HG03135 (cell line): ENCODE measurements at regions not wholly inside any gene's neighbourhood (a gene's known extent, or its start where the extent isn't known, plus 50 kb on each side); places are given as distances from the start of the nearest gene placed in this dataset.

Experiments used
- ATAC-seq: cut with Tn5 transposase; IDR thresholded peaks from one replicate; pipeline ENCODE4 v1.9.1; 2021; ENCODE audit warnings: mild to moderate bottlenecking, moderate library complexity; ENCODE audit not compliant: unreplicated experiment

DNA sequence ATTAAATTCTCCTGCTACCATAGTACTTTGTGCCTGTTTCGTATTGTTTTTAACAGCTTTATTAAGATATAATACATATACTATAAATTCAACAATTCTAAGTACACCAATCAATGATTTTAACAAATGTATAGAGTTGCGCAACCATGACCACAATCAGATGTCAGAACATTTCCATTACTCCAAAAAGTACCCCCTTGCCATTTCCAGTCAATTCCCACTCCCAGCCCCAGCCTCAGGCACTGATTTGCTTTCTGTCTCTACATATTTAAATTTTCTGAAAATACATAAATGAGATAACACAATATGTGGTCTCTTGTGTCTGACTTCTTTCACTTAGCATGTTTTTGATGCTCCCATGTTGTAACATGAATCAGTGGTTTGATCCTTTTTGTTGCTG, 193.9 kb downstream of the FIGN start:
- no peak for ATAC-seq

DNA sequence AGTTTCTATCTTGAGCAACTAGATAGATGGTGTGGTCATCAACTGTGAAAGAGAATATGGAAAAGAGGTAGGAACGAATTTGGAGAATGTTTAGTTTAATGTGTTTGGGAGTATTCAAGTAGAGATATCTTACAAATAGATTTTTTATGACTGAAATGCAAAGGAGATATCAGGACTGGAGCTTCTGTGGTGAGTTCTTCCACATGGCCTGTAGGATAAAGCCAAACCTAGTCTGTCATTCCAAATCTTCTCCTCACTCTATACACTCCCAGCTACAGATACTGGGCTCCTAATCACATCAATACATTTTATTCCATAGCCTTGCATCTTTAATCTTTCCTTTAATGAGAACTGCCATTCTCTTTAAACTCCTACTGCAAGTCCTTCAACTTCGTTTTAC, 194.3 kb downstream of the FIGN start:
- no peak for ATAC-seq

DNA sequence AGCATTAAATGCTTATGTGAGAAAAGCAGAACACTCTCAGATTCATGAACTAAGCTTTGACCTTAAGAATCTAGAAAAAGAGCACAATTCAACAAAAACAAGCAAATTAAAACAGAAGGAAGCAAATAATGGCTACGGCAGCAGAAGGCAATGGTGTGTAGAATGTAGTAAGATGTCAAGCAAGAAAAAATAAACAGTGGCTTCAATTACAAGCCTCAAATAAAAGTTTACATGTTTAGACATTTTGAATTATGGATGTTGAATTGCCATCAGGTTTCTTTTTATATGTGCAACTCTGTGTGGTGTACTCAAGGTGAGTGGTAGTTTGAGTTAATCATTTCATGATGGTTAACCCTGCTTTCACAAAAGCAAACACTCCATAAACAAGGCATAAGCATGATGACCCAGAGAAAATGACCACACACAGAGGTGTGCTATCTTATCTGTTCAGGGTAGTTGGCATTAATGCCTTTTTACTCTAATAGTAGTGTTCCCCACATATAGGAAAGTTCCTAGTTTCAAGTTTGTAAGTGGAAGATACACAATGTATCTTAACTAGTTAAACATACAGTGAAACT, 207.1 kb downstream of the FIGN start:
- peak; percentile 74 for ATAC-seq

DNA sequence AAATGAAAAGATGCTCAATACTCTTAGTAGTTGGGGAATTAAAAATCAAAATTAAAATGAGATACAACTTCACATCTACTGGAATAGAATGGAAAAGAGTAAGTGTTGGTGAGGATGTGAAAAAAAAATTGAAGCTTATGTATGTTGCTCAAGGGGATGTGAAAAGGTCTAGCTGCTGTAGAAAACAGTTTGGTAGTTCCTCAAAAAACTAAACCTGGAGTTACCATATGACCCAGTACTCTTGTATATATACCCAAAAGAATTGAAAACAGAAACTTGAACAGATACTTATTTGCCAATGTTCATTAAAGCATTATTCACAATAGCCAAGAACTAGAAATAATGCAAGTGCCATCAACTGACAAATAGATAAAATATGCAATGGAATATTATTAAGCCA, 208.4 kb downstream of the FIGN start:
- ATAC-seq = no peak

DNA sequence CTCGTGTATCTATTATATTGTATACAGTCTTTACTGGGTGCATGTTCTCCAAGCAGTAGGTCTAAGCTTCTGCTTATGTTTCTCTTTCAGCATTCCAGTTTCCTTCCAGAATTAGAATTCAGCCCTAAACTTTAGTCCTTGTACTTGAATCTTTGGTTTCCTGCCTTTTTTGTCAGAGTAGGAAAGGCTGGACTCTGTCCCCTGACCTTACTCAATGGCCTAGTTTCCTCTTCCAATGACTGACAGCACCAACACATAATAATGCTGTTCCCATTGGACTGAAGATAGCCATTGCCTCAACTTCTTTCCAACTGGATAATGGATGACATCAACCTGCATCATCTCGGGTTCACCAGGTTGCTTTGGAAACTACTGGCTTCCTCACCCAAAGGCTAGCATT, 217.0 kb downstream of the FIGN start:
- no peak for ATAC-seq

DNA sequence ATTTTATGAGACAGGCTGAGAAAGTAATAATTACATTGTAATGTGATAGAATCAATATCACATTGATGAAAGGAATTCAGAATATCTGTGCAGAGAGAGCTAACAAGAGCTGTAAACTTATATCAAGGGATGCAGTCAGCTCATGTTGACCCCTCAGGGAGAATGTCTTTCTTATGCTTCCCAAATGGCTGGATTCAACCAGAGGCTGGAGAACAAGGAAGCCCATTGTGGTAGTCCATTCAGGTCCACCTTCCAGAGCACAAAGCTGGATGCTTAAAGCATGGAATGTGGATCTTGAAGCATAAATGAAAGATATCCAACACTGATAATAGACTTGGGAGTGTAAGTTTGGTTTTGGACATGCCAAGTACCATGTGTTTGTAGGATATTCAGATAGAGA, 220.0 kb downstream of the FIGN start:
- ATAC-seq = no peak

DNA sequence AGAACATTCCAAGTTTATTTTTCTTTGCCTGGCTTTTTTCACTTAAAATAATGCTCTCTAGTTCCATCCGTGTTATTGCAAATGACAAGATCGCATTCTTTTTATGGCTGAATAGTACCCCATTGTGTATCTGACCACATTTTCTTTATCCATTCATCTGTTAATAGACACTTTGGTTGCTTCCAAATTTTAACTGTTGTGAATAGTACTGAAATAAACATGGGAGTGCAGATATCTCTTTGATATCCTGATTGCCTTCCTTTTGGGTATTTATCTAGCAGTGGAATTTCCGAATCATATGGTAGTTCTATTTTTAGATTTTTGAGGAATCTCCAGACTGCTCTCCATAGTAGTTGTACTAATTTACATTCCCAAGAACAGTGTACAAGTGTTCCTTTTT, 230.5 kb downstream of the FIGN start:
- no peak for ATAC-seq

DNA sequence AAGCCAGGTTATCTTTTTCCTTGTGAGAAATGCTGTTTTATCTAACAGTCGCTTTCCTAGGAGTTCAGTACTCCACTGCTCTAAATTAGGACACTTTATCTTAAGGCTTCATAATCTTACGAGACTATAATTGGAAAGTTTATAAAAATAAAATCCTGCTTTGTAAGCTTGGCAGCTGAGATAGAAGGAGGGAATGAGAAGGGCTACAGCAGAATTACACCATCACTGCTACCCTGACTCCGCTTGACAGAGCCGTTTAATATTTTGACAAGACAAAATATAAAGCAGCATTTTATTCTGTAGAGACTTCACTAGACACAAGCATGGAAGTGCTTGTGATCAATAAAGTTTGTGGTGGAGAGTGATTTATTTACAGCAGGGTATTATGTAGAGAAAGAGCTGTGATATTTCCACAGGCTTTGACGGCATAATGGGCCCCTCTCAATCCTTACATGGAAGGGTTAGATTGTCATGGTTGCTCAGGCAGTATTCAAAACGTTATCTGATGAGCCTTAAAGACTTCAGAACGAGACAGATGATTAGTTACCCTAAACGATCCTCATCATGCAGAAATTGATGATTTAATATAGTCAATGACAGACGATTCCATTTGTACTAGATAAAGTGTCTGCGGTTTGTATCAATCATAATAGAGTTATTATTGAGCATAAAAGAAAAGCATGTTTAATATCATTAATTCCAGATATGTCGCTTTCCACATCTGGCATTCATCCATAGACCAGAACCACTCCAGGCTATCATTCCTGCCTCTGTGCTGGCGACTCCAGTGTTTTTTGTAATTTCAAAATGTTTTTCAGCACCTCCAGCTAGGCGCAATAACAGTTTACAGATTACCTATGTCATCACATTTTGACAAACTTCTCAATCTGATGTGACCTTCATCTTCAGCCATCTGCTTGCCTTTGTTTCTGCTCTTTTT, 242.2 kb downstream of the FIGN start:
- ATAC-seq = no peak

DNA sequence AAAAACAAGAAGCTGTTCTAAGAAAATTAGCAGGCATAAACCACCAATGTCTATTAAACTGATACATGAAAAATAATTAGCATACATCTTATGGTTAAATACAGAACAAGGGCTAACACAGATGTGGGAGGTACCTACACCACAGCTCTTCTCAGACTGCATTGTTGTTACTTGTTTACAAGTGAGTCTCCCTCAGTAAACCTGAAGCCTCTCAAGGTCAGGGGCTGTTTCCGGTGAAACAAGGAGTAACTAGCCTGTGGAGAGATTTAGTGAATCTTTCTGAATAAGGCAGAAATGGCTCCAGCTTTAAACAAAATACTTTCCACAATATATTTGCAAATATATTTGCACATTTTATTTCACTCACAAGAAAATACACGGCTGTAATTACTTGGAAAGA, 244.0 kb downstream of the FIGN start:
- ATAC-seq = no peak

DNA sequence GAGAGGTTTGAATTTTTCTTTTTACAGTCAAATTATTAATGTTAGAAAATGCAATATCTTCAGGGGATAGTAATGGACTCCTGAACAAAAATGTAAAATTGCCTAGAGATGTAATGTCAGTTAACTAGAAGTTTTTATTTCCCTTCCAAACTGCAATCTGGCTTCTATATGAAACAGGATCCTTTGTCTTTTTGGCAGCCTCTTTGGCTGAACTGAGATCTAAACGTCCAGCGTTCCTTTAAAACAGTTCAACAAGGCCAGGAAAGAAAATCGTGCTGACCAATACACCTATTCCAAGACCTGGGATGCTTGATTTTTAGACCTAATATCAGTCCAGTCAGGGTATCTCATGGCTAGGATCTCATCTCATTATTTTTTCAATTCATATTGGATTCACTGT, 245.5 kb downstream of the FIGN start:
- ATAC-seq = no peak

DNA sequence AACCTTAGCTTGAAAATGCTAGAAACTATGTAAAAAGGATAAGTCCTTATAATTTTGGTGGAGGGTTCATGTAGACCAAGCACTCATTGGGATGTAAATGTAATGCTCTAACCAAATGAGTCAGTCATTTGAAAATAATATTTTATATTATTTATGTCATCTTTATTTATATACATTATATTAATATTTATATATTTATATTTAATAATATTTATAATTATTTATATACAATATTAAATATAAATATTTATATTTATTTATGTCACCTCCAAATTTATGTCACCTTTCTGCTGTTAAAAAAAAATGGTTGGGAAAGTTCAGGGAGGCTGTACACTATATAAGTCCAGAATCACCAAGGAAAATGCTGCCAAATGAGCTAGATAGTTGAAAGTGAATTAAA, 254.3 kb downstream of the FIGN start:
- no peak for ATAC-seq

DNA sequence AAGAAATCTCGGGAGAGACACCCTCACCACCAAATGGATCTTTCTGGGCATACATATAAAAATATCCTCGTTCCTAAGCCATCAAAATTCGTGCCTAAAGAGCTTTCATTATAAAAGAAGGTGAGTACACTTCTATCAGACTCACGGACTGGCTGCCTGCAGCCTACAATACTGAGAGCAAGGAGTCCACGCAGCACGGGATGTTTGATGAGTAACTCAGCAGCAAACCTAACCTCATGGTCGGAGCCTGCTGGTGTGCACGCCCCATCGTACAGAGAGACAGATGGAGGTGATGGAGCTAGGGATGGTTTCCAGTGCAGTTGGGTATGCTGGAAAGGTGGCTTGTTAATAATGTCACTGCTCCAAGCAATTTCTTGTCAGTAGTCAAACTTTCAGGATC, 256.2 kb downstream of the FIGN start:
- ATAC-seq = no peak

DNA sequence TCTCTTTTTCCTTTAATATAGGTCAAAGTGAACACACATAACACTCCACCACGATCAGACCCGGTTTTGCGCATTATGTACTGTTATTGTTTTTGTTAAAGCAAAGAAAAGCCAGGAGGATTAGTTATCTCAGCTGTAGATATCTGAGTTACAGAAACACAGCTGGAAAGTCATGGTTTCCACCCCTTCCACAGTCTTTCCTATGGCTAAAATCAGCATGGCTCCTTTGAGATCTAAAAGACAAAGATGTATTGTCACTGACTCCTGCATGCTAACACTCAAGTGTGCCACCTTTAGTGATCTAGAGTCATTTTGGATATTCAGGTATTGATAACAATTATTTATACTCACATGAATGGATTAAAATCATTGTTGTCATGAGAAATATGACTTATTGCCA, 260.0 kb downstream of the FIGN start:
- no peak for ATAC-seq

DNA sequence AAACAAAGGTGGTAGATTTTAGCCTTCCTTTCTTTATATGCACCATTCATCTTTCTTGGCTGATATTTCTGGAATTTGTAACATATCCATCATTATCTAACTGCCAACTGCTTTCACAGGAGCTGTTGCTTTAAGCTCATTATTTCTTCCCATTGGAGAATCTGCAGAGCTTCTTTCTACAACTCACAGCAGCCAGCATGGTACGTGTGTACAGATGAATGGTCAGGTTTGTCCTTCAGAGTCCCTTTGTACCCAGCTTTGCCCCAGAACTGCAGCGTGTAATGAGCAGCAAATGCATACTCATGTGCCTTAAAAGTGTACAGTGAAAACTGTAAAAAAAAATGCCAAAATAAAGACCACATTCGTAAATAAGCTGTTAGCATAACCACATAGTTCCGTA, 260.9 kb downstream of the FIGN start:
- no peak for ATAC-seq

DNA sequence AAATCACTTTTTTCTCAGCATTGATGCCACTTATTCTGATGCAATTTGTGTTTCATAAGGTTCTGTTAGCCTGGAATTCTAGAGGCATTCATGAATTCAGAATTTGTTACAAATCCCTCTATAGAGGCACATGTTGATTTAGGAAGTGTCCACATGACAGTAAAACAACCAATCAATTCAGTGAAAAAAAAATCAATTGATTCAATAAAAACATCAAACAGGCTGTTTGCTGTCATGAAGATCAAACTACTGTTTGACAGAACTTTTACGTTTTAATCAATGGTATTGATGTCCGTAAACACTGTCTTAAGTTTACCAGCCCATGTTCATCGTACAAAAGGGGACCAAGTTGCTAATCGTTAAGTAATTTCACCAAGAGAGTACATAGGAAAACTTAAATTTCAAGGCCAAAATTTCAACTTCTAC, 261.5 kb downstream of the FIGN start:
- ATAC-seq = no peak

DNA sequence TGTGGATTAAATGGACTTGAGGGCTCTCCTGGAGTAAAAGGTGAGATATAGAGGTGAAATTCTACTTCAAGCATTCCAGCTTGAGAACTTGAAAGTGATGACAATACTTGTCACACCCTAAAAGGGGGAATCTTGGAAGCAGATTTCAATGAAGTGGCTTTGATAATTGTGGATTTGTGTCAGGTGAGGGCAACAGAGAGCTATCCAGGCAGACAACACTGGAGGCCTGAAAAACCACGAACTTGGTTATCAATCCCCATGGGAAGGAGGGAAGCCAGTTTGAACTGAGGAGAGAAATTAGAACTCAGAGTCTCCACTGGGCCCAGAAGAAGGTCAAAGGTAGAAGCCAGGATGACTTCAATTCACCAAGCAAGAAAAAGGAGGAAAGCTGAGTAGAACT, 263.9 kb downstream of the FIGN start:
- ATAC-seq = no peak

DNA sequence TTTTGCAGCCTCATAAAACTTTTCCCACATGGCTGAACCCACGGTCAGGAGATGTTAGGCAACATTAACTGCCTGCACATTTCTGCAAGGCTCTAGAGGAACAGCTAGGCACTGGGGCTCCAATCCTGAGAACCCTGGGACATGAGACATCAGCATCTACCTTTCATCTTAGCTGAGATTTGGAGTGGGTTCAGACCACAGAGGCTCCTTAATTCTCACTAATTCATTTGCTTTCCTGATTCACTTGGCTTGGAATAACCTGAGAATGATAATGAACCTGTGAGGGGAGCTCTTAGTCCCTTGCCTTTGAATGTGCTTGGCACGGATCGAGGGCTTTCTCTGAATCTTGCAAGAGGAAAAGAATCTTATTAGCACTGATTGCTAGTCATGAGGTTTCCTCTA, 266.2 kb downstream of the FIGN start:
- ATAC-seq = no peak

DNA sequence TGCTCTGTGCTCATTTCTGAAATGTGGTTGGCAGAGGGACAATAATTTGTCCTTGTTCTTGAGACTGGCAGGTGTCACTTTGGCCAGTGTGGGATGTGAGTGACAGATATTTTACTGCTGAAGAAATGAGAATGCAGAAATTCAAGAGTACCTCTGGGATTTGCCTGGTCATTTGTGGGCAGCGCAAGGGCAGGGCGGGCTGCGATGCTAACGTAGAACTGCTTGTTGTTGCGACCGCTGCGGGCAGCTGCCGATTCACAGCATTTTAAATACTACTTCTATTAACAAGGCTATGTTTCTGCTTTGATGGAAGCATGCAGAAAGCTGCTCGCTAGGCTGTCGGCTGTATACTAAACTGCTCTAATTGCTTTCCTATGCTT, 268.6 kb downstream of the FIGN start:
- ATAC-seq = no peak

DNA sequence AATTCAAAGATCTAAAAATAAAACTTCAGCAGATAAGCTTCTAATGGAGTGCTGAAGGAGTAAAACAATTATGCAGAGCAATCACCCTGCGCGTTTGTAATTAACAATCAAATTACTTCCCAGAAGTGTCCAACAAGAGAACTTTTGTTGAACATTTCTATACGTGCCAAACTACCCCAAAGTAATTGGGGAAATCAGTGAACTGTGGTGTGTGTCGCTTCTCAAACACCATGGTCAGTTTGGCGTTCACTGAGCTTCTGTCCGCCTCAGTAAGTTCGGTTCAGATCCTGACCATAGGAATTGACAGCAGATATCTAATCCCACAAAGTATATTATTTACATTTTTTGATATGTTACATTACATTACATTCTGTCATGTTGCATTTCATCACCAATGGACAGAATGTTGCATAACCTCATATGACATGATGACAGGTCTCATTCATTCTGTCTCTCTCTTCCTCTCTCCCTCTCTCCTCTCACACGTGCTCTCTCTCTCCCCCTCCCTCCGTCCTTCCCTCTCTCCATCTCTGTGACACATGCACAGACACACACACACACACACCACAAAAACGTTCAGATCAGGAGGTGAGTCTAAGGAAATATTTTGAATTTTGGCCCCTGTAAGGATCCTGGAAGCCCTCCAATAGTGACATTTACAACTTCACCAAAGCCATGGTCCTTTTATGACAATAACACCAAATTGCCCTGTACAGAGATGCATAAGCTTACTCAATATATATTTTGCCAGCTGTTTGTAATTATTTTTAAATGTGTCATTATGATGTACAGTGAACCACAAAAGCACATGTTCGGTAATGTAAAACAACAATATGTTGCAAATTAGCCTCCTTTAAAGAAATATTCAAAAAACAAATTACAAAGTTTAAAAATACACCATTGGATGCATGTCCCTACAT, 269.2 kb downstream of the FIGN start:
- ATAC-seq = no peak

DNA sequence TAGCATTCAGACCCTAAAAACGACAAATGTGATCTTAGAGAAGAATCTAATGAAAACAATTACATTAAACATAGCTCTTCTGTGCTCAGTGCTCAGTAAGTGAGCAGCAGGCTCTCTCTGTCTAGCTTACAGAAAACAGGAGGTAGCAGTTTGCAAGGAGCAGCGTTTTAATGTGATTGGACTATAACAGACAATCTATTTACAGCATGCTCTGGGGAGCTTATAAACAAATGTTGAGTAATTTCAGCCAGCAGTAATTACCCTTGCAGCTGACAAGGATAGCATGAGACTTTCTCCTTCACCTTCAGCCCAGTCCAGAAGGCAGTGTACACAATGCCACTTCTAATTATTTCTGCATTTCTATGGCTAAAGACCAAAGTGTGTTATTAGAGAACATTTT, 270.4 kb downstream of the FIGN start:
- no peak for ATAC-seq

DNA sequence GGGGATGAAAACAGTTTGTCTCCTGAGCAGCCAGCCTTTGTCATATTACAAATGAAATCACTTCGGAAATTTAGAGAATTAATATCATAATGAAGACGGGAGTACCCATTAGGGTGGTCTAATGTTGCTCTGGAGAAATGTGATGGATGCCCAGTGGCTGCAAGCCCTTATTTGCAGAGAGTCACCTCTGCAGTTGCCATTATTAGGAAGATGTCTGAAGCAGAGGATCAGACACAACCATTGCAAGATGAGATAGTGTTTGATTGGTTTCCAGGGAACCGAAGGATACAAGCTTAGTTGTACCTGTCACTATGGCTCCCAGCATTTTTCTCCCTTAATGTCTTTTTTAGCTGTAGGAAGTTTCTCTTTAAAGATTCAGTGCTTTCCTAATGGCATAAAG, 272.4 kb downstream of the FIGN start:
- ATAC-seq = no peak

DNA sequence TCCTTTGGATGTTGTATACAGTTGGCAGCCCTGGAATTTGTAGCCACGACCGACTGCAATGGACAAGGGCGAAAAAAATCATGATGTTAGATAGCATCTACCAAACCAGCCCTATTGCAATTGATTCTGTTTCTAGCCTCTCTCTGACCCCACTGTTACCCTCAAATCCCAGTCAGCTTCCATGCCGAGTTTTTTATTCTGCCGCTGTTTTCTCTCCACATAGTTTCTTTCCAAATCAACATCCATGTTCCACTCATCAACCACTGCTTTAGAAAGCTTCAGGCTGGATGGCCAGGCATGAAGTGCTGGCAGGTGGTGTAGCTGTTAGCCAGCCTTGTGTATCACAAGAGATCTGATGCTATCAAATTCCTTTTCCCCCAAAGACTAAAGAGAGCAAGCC, 272.8 kb downstream of the FIGN start:
- ATAC-seq = no peak
